SH-SY5Y (cell line): ENCODE measurements at regions not wholly inside any gene's neighbourhood (a gene's known extent, or its start where the extent isn't known, plus 50 kb on each side); places are given as distances from the start of the nearest gene placed in this dataset.

ENCODE experiments used
- GATA2 ChIP-seq: IDR thresholded peaks from 2 replicates; pipeline ENCODE4 v1.6.1; 2011; ENCODE audit warnings: mild to moderate bottlenecking, low read depth, low read length
- GATA3 ChIP-seq: IDR thresholded peaks from 2 replicates; pipeline ENCODE4 v1.6.1; 2011; ENCODE audit warnings: low read depth, mild to moderate bottlenecking, low read length, moderate library complexity

- no peak for TF ChIP-seq GATA3
- TF ChIP-seq GATA2 = no peak
These were observed 695.8 kb downstream of the RNF144A start for GRCh38 chr2:7612969-7613368.

DNA sequence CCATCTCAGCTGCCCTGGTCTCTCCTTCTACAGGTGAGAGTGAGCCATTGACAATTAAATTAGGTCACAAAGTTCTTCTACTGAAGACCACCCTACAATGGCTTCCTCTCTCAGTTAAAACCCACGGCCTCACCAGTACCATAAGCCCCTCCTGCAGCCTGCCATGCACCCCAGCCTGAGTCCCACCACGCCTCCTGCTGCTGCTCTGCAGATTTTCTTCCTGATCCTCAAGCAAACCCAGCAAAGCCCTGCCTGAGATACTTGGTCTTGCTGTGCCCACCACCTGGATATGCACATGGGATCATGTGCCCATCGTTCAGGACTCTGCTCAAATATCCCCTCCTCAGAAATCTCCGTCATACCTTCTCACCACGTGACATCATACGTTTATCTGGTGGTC is 696.6 kb downstream of the RNF144A start:
- TF ChIP-seq GATA3 (no peak), GATA2 (no peak)

DNA sequence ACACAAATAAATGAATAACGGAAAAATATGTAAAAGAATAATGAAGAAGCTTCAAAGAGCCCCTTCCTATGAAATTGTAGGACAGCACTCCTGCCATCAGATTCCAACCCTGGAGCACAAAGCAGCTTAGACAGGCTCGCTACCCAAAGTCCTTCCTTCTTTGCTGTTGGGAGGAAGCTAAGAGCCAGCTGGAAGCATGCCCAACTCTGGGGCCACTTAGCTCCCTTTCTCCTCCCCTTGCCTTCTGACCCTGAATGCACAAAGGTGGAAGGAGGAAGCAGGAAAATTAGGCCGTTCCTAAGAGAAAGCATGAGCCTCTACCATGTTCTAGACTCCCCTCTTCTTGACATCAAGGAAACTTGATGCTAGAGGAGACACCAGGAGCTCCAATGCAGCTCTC is 700.8 kb downstream of the RNF144A start:
- no peak for TF ChIP-seq GATA2
- no peak for TF ChIP-seq GATA3

GRCh38 chr2:7619203-7619970 is 702.2 kb downstream of the RNF144A start:
- no peak for TF ChIP-seq GATA3
- no peak for TF ChIP-seq GATA2

- TF ChIP-seq GATA3 (no peak), GATA2 (no peak)
These were observed 703.0 kb downstream of the RNF144A start for GRCh38 chr2:7620255-7620654.

DNA sequence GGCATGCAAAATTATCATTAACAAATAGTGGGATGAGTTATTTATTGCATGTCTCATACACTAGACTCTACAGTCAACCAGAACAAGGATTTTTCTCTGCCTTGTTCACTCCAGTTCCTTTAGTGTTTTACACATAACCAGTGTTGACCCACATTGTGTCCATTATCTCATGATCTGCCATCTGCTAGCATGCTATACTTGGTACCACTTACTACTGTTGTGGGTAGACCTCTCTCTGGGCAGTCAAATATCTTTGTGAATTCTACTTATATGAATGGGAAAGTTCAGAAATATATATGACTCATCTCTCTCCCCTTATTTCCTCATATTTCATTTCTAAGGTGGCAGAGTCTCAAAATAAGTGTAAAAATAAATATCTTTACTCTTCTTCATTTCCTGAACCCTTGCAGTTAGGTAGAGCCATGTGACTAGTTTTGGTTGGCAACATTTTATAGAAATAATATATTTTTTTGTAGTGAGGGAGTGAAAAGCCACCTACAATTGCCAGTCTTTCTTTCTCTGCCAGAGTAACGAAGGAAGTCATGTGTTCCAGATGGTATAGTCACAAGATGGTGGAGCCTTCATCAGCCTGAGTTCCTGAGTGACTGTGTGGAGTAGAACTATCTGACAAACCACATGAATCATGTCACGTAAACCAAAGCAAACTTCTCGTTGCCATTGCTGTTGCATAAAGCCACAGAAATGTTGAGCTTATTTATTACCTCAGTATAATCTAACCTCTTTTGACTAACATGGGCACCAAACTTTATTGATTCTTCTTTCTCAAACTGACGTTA is 704.0 kb downstream of the RNF144A start:
- TF ChIP-seq GATA3 (no peak), GATA2 (no peak)

GRCh38 chr2:7625392-7626138 is 708.4 kb downstream of the RNF144A start:
- no peak for TF ChIP-seq GATA2
- TF ChIP-seq GATA3 = no peak

DNA sequence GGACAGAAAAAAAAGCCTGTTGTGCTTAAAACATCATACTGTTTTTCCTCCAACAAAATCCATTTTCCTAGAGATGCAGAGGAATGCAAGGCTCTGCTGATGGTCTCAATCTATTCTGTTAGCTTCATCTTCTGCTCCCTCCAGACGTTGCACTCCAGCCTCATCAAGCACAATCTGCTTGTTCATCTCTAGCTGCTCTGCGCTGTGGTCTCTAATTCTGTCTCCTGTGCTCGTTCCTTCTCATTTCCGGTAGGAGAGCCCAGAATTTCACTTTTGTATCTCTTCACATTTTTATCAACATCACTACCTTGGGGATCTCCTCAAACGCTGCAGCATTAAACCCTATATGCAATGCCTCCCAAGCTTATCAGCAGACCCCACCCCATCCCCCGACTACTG is 708.9 kb downstream of the RNF144A start:
- TF ChIP-seq GATA3 (no peak), GATA2 (no peak)

- TF ChIP-seq GATA2 (no peak), GATA3 (no peak)
These were observed 710.4 kb downstream of the RNF144A start for GRCh38 chr2:7627583-7627982.

GRCh38 chr2:7632420-7632819 is 715.2 kb downstream of the RNF144A start:
- TF ChIP-seq GATA2 (no peak), GATA3 (no peak)

DNA sequence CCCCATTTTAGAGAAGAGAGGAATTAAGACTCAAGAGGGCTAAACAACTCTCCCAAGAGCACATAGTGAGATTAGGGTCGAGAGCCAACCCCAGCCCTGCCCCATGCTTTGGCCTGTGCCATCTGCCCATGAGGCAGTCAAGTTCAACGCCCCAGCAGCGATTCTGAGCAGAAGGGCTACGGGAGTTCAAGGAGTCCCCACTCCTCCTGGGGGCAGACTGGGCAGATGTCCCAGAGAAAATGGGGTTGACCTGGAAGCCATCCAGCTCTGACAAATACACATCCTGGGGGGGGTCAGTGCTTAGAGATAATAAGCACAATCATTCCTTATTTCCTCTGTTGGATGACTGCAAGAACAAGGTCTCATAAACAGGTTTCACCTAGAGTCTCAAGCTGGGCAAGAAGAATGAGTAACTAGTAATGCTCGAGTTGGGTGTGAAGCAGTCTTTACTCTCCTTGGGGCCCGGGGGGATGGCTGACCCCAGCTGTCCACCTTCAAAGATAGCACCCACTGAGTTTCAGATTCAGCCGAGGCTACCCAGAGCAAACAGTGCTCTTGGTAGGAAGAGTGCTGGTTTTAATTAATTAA is 716.4 kb downstream of the RNF144A start:
- TF ChIP-seq GATA3 = no peak
- TF ChIP-seq GATA2 = no peak

DNA sequence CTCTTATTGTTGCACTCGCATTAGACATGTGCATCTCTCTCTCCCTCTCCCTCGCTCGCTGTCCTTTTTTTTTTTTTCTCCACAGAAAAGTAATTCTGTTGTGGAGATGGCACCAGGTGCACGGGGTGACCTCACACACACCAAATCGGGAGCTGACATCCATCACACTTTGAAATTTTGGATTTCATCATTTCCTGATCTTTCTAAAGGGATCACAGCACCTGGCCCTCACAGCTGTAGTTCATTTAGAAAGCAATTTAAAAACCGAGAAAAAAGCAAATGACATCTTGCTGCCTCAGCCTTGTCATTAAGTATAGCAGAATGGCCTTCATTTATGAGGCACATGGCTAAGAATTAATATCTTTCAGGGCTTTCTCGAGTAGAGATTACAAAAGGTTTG is 717.2 kb downstream of the RNF144A start:
- TF ChIP-seq GATA2 (no peak), GATA3 (no peak)

DNA sequence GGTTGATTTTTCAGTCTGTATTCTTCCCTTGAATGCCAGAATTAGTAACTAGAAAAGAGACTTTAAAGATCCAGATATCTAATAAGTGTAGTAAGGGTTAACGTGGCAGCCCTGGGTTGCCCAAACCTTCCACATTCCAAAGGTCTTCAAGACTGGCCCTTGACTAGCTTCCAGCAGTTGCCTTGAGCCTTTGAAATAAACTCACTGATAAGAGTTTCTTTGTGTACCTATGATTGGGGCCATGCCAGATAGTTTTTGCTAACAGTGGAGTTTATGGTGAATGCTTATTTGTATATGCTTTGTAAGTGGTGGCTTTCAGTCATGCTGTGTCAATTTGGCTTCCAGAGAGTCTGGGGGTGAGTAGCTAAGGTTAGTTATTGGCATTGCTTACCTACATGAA is 722.3 kb downstream of the RNF144A start:
- no peak for TF ChIP-seq GATA3
- TF ChIP-seq GATA2 = no peak

DNA sequence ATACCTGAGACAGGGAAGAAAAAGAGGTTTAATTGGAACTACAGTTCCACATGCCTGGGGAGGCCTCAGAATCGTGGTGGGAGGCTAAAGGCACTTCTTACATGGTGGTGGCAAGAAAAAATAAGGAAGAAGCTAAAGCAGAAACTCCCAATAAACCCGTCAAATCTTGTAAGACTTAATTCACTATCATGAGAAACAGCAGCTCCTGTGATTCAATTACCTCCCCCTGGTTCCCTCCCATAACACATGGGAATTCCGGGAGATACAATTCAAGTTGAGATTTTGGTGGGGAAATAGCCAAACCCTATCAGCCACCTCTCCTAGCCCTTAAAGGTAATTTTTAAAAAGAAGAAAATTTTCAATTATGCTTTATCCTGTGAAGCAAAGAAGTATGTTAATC is 728.8 kb downstream of the RNF144A start:
- no peak for TF ChIP-seq GATA2
- TF ChIP-seq GATA3 = no peak
